ENCODE measurements at regions not wholly inside any gene's neighbourhood (a gene's known extent, or its start where the extent isn't known, plus 50 kb on each side); places are given as distances from the start of the nearest gene placed in this dataset.
"Not testable (repeated sequence)": the region's sequence is repeated elsewhere in the genome, so short reads cannot be mapped to it uniquely, and the experiment has no call there.

DNA sequence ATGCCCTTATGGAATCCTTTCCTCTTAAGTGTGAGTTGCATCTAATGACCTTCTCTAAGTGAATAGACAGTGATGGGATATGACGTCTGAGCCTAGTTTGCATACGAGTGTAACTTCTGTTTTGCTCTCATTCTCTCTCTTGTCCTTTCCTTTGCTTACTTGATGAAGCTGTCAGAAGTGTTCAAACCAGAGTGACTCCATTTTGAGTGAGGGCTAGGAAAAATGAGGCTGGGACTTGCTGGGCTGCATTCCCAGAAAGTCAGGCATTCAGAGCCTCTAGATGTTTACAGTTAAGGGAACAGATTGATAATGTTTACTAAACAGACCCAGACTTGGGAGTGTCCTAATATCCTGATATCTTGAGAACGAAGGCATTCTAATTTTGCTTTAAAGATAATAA is 311.2 kb upstream of the SOX4 start:
- H3K27me3 Mint-ChIP-seq, H3K27ac Mint-ChIP-seq, H3K4me1 Mint-ChIP-seq: not testable (repeated sequence)

DNA sequence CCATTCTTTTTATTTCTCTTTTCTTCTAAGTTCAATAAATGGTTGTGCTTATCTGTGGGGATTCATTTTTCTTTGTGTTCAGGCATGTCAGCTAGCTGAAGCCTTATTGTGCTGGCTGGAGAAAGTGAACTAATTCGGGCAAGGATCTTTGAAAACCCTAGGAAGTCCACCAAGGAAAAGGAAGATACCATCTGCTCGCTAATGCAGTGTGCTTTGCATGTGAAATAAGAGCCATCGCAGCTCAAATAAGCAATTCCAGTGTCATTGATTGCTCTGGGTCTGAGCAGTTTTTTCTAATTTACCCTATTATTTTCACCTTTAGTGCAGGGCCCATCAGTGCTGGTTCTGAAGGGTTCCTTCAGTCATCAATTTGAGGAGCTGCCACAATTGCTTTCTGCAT is 309.4 kb upstream of the SOX4 start:
- no peak overlapping the region for H3K27ac Mint-ChIP-seq
- no peak overlapping the region for H3K4me3 Mint-ChIP-seq

More for the DNA sequence above, 311.2 kb upstream of the SOX4 start:
- DNase-seq, ATAC-seq, H3K9me3 Mint-ChIP-seq, H3K4me3 Mint-ChIP-seq: not testable (repeated sequence)

DNA sequence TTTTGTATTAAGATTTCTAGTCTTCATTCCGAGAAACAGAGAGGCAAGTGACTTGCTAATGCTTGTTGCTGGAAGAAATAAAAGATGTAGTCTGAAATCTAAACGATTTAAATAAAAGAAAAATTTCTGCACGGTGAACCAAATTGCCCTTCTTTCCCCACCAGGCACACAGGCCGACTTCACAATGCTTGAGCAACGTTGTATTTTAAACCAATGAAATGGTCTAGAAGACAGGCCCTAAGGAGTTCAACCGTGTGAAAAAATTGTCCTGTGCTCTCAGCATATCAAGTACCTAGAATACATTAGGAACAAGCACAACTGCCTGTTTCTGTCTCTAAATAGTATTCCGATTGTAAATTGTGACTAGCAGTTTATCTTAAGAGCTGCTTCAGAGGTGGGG is 308.8 kb upstream of the SOX4 start:
- Mint-ChIP-seq H3K4me1 (no peaks in the 10 kb centered on the region), H3K9me3 (no peaks in the 10 kb centered on the region), H3K4me3 (no peak overlapping the region), H3K27me3 (peaks cover 12% of the 10 kb centered on the region), H3K27ac (no peak overlapping the region)
- ATAC-seq = no peak
- DNase-seq = no peak

More for the DNA sequence above, 309.4 kb upstream of the SOX4 start:
- ATAC-seq = no peak
- no peak for DNase-seq
- Mint-ChIP-seq H3K4me1 (no peaks in the 10 kb centered on the region), H3K27me3 (peaks cover 12% of the 10 kb centered on the region), H3K9me3 (no peaks in the 10 kb centered on the region)

GRCh38 chr6:21294144-21294543 is 299.4 kb upstream of the SOX4 start:
- H3K4me3 Mint-ChIP-seq = no peak overlapping the region
- ATAC-seq (no peak), DNase-seq (no peak)
- H3K4me1 Mint-ChIP-seq = no peaks in the 10 kb centered on the region
- H3K27ac Mint-ChIP-seq = no peak overlapping the region
- H3K9me3 Mint-ChIP-seq = no peaks in the 10 kb centered on the region
- peaks cover 18% of the 10 kb centered on the region for H3K27me3 Mint-ChIP-seq

DNA sequence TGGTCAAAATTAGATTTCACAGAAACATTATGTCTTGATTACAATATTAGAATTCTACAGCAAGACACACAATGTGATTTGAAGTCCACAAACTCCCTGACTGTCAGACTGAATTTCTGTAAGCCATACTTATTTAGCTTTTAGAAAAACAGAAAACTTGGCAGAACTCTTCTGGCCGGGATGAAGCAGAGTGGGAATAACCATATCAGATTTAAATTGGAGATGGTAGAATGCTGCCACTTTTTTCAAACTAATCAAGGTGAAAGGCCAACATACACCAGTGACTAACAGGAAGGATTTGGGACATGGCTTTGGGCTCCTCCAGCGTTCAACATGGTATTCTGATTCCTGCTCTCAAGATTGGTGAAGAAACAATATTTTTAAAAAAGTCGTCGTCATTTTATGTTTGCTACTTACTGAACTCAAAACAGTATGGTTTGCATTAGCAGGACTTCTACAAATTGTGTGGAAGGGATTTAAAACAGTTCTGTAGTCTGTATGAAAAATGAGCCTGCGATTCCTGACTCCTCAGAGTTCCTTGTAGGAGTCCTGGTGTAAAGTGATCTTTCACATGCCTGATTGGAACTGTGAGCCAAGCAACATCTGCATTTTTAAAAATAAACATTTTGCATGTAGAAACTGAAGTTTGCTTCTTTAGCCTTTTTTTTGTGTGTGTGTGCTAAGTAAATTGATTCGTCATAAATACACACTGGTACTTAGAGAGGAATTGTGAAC is 297.9 kb upstream of the SOX4 start:
- ATAC-seq = no peak
- no peaks in the 10 kb centered on the region for H3K4me1 Mint-ChIP-seq

DNA sequence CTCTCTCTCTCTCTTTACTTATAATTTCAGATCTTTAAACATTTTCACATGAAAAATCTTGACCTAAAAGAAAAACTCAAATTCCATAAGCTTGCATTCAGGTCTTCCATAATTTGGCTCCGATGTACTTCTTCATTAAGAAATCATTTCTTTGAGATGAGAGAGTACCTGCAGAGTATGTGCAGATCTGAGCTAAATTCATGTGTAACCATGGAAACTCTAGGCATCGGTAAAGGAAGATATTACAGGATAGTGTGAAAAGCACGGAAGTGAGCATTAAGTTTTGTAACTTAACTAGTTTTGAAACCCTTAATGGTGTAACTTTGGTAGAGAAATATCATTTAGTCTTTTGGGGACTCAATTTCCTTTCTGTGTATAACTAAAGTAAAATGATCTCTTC is 295.9 kb upstream of the SOX4 start:
- peaks cover 4 to 8% of the 10 kb centered on the region in 2 donors for H3K9me3 Mint-ChIP-seq
- ATAC-seq (no peak), DNase-seq (no peak)
- H3K4me1 Mint-ChIP-seq = no peaks in the 10 kb centered on the region
- peaks cover 18% of the 10 kb centered on the region for H3K27me3 Mint-ChIP-seq
- H3K27ac Mint-ChIP-seq = no peak overlapping the region
- no peak overlapping the region for H3K4me3 Mint-ChIP-seq

More for the DNA sequence above, 297.9 kb upstream of the SOX4 start:
- no peak overlapping the region for H3K27ac Mint-ChIP-seq
- H3K4me3 Mint-ChIP-seq = no peak overlapping the region
- H3K27me3 Mint-ChIP-seq = peaks cover 18% of the 10 kb centered on the region
- no peaks in the 10 kb centered on the region for H3K9me3 Mint-ChIP-seq
- no peak for DNase-seq

DNA sequence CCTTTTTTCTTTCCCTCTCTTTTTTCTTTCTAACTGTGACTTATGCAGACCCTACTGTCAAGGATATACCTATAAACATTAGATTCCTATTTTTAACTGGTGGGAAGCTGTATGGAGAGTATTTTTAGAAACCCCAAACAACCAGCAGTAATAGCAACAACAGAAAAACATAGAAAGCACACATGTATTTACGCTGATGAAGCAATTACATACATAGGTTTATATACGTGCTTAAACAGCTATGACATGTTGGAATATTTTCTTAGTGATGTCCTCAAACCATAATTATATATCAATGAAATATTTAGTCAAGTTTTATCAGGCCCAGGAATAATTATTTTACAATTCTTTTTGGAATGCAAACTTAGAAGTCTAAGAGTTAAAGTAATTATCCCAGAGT is 294.3 kb upstream of the SOX4 start:
- Mint-ChIP-seq H3K9me3 (peaks cover 8 to 9% of the 10 kb centered on the region in 2 donors), H3K4me1 (no peaks in the 10 kb centered on the region), H3K27me3 (peaks cover 18% of the 10 kb centered on the region), H3K27ac (no peak overlapping the region), H3K4me3 (no peak overlapping the region)
- DNase-seq = no peak
- ATAC-seq = no peak

GRCh38 chr6:21300439-21300838 is 293.1 kb upstream of the SOX4 start:
- Mint-ChIP-seq H3K27me3 (peaks cover 14% of the 10 kb centered on the region), H3K27ac (no peak overlapping the region)

GRCh38 chr6:21305893-21306332 is 287.6 kb upstream of the SOX4 start:
- H3K27me3 Mint-ChIP-seq = peaks cover 11% of the 10 kb centered on the region
- H3K4me1 Mint-ChIP-seq = no peaks in the 10 kb centered on the region
- DNase-seq (no peak), ATAC-seq (no peak)
- no peak overlapping the region for H3K4me3 Mint-ChIP-seq
- no peak overlapping the region for H3K27ac Mint-ChIP-seq
- H3K9me3 Mint-ChIP-seq = peaks cover 8 to 9% of the 10 kb centered on the region in 2 donors

More at GRCh38 chr6:21300439-21300838, 293.1 kb upstream of the SOX4 start:
- Mint-ChIP-seq H3K4me3 (no peak overlapping the region), H3K4me1 (no peaks in the 10 kb centered on the region), H3K9me3 (peaks cover 8 to 9% of the 10 kb centered on the region in 2 donors)
- DNase-seq (no peak), ATAC-seq (no peak)

DNA sequence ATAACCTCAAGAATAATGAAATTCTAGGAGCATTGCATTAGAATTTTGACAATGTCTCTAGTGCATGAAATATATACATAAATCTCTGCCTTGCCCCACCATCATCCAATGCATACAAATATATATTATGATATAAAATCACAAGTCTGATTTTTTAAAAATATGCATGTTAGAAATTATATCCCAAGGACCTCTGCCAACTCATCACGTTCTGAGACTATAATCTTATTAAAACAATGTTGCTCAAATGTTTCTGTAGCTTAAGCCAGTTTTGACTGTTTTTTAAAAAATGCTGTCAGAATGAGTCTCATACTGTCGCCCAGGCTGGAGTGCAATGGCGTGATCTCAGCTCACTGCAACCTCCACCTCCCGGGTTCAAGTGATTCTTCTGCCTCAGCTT is 287.0 kb upstream of the SOX4 start:
- no peaks in the 10 kb centered on the region for H3K4me1 Mint-ChIP-seq
- ATAC-seq = no peak
- H3K27ac Mint-ChIP-seq = no peak overlapping the region
- H3K4me3 Mint-ChIP-seq = no peak overlapping the region
- peaks cover 11% of the 10 kb centered on the region for H3K27me3 Mint-ChIP-seq
- no peak for DNase-seq
- peaks cover 8 to 9% of the 10 kb centered on the region in 2 donors for H3K9me3 Mint-ChIP-seq

GRCh38 chr6:21309807-21310221 is 283.7 kb upstream of the SOX4 start:
- Mint-ChIP-seq H3K9me3 (no peaks in the 10 kb centered on the region), H3K4me3 (no peak overlapping the region), H3K4me1 (no peaks in the 10 kb centered on the region), H3K27me3 (peaks cover 20% of the 10 kb centered on the region), H3K27ac (no peak overlapping the region)
- ATAC-seq (no peak), DNase-seq (no peak)

- Mint-ChIP-seq H3K9me3 (no peaks in the 10 kb centered on the region), H3K27ac (no peak overlapping the region), H3K27me3 (peaks cover 20% of the 10 kb centered on the region), H3K4me1 (no peaks in the 10 kb centered on the region), H3K4me3 (no peak overlapping the region)
- no peak for ATAC-seq
- no peak for DNase-seq
Measured at GRCh38 chr6:21310568-21311140, 282.9 kb upstream of the SOX4 start.

DNA sequence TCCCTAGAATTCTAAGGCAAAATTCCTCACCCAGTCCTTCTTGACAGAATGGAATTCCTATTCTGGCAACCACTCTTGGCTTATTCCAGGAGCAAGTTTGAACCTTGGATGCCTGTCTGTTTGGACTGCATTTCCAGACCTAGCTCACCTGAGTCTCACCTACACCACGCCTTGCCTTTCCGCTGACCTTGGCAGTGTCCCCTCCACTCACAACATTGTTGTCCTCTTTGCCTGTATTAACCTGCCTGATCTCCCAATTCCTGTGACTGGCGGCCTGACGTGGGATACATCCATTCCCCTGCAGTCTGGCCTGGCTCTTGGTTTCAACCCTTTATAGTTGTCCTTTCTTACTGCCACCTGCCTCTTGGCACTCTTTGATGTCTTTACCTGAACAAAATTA is 281.4 kb upstream of the SOX4 start:
- H3K4me3 Mint-ChIP-seq = no peak overlapping the region
- no peak for DNase-seq
- no peaks in the 10 kb centered on the region for H3K4me1 Mint-ChIP-seq
- no peak overlapping the region for H3K27ac Mint-ChIP-seq
- peaks cover 20% of the 10 kb centered on the region for H3K27me3 Mint-ChIP-seq
- no peak for ATAC-seq
- H3K9me3 Mint-ChIP-seq = no peaks in the 10 kb centered on the region

DNA sequence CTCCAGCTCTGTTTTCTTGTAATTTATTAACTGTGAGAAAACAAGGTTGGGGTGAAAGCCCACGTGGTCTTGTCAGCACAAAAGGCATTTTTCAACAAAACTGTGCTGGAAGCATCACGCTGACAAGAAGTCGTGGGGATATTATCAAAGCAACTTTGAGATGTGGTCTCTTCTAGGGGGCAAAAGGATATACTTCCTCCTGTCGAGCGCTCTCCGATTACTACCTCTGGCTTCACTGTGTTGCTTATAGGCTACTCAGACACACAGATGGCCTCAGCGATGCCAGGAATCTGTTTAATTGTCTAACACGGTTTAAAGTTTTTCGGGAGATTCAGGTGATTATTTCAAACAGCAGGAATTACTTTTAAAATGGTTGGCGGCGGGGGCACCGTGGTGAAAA is 275.9 kb upstream of the SOX4 start:
- no peak for DNase-seq
- H3K4me3 Mint-ChIP-seq = no peak overlapping the region
- H3K27me3 Mint-ChIP-seq = peaks cover under 1% of the 10 kb centered on the region
- H3K9me3 Mint-ChIP-seq = peaks cover 0 to 7% of the 10 kb centered on the region in 2 donors
- no peak overlapping the region for H3K27ac Mint-ChIP-seq
- no peaks in the 10 kb centered on the region for H3K4me1 Mint-ChIP-seq
- ATAC-seq = no peak

DNA sequence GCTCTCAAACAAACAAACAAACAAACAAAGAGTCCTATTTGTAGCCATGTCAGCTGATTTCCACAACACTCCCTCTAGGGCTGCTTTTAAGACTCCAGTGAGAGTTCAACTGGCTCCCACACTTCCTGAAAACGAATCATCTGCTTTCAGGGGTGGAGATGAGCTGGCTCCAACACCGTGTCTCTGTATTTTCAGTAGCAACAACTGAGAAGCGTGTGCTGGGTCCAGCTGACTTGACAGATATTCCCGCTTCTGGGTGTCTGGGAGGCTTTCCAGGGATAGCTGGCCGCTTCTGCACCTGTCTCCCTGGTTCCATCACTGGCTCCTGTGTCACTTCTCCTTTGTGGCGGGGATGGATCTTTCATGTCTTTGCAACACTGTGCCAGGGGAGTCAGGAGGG is 272.5 kb upstream of the SOX4 start:
- Mint-ChIP-seq H3K9me3 (peaks cover 0 to 7% of the 10 kb centered on the region in 2 donors), H3K27ac (no peak overlapping the region), H3K4me3 (no peak overlapping the region), H3K27me3 (no peaks in the 10 kb centered on the region), H3K4me1 (no peaks in the 10 kb centered on the region)
- DNase-seq = no peak
- no peak for ATAC-seq

DNA sequence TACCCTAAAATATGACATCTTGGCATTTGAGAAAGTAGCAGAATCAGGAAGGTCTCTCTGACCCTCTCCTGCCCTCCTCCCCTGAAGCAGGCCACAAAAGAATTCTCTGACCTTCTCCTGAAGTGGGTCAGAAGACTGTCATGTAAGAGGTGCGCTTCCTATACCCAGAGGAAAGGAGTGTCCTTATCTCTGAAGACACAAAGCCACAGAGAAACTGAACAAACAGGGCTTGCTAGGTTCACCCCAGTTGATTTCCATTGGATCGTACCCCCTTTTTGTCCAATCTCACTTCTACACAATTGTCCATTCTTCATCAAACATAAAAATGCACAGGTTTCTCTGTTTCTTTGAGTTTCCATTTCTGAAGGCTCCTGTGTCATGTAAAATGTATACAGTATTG is 272.0 kb upstream of the SOX4 start:
- ATAC-seq (no peak), DNase-seq (no peak)
- no peak overlapping the region for H3K27ac Mint-ChIP-seq
- H3K9me3 Mint-ChIP-seq = peaks cover 0 to 7% of the 10 kb centered on the region in 2 donors
- H3K27me3 Mint-ChIP-seq = no peaks in the 10 kb centered on the region
- no peak overlapping the region for H3K4me3 Mint-ChIP-seq
- no peaks in the 10 kb centered on the region for H3K4me1 Mint-ChIP-seq
